H1 (cell line): ENCODE measurements at regions not wholly inside any gene's neighbourhood (a gene's known extent, or its start where the extent isn't known, plus 50 kb on each side); places are given as distances from the start of the nearest gene placed in this dataset.

Source experiments
- CTCF ChIP-seq, 3 experiments: IDR thresholded peaks; 1 replicate in 2 of 3; 2 replicates in 1 of 3; pipeline versions ENCODE4 v1.5.1 to v1.6.1; 2011; ENCODE audit warnings: low read length in 3 of 3, mild to moderate bottlenecking in 3 of 3, inconsistent platforms in 2 of 3, low read depth in 1 of 3, moderate library complexity in 1 of 3; ENCODE audit not compliant: insufficient read depth in 1 of 3; ENCODE audit errors: control extremely low read depth in 1 of 3
- HDAC2 ChIP-seq, 2 experiments: fragments of 300-600 bp in 1 of 2; sonication (generic) in 1 of 2; IDR thresholded peaks; 2 replicates each; pipeline ENCODE4 v1.6.1; 2011 to 2012; ENCODE audit warnings: low read depth in 2 of 2, low read length in 2 of 2, mild to moderate bottlenecking in 2 of 2, moderate library complexity in 2 of 2, borderline replicate concordance in 1 of 2, inconsistent platforms in 1 of 2
- RFX5 ChIP-seq: IDR thresholded peaks from 2 replicates; pipeline ENCODE4 v1.6.1; 2011; ENCODE audit warnings: low read depth, low read length, improper control_type of control experiment, borderline replicate concordance
- SIN3A ChIP-seq, 2 experiments: IDR thresholded peaks in 1 of 2; conservative IDR thresholded peaks in 1 of 2; 2 replicates each; pipeline ENCODE4 v1.6.1; 2011 to 2012; ENCODE audit warnings: low read length in 2 of 2, improper control_type of control experiment in 1 of 2, low read depth in 1 of 2, mild to moderate bottlenecking in 1 of 2
- SIX5 ChIP-seq: IDR thresholded peaks from 2 replicates; pipeline ENCODE4 v1.6.1; 2011; ENCODE audit warnings: mild to moderate bottlenecking, low read depth, low read length

- no peak for TF ChIP-seq CTCF (IDR thresholded peaks at IDR 0.05; ENCODE audit: control extremely low read depth in 1 of 3, insufficient read depth in 1 of 3, low read depth in 1 of 3, low read length in 3 of 3)
- TF ChIP-seq HDAC2 (IDR thresholded peaks at IDR 0.05; ENCODE audit: borderline replicate concordance in 1 of 2, low read depth in 2 of 2, low read length in 2 of 2), result no peak
- no peak for TF ChIP-seq SIX5
- no peak for TF ChIP-seq SIN3A (conservative IDR thresholded peaks at IDR 0.05 in 1 of 2, IDR thresholded peaks at IDR 0.05 in 1 of 2; ENCODE audit: low read depth in 1 of 2, low read length in 2 of 2)
- TF ChIP-seq RFX5, result no peak
Observed at GRCh38 chr11:28524098-28524497, 415.9 kb downstream of the METTL15 start (continued).
